GM12875 (cell line): ENCODE measurements at regions not wholly inside any gene's neighbourhood (a gene's known extent, or its start where the extent isn't known, plus 50 kb on each side); places are given as distances from the start of the nearest gene placed in this dataset.

Experiments
- H3K4me3 ChIP-seq: one replicate; pipeline ENCODE4 v1.5.1; 2011; ENCODE audit warnings: low read depth, low read length, control low read depth
- CTCF ChIP-seq: IDR thresholded peaks from 2 replicates; pipeline ENCODE4 v1.5.1; 2011; ENCODE audit warnings: low read depth, mild to moderate bottlenecking, control low read depth, inconsistent platforms, low read length, moderate library complexity, borderline replicate concordance; ENCODE audit not compliant: insufficient read depth

- H3K4me3 ChIP-seq, result no peak overlapping the region
- no peak for TF ChIP-seq CTCF
Measured at GRCh38 chr4:108555701-108556100, 64.7 kb upstream of the RPL34 start.

- TF ChIP-seq CTCF, result no peak
- H3K4me3 ChIP-seq, result no peak overlapping the region
Measured at GRCh38 chr4:108547682-108548081, 72.7 kb upstream of the RPL34 start.

DNA sequence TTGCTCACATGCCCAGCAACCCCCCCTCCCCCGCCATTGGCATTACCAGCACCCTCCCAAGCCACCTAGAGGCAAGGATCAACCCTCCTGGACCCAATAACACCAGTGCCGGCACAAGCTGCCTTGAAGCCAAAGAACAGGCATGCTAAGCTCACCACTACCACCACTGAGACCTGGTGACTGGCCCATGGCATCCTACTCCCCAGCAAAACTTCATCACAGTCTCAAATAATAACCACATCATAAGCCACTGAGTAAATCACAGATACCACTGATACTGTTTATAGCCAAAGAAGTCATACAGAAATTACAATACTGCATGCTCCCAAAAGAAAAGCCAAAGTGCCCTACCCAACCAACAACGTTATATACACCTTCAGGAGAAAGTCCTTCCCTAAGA, 73.6 kb upstream of the RPL34 start:
- TF ChIP-seq CTCF, result no peak
- H3K4me3 ChIP-seq, result no peak overlapping the region

- no peak for TF ChIP-seq CTCF
- no peak overlapping the region for H3K4me3 ChIP-seq
Measured at GRCh38 chr4:108544481-108544880, 75.9 kb upstream of the RPL34 start.

DNA sequence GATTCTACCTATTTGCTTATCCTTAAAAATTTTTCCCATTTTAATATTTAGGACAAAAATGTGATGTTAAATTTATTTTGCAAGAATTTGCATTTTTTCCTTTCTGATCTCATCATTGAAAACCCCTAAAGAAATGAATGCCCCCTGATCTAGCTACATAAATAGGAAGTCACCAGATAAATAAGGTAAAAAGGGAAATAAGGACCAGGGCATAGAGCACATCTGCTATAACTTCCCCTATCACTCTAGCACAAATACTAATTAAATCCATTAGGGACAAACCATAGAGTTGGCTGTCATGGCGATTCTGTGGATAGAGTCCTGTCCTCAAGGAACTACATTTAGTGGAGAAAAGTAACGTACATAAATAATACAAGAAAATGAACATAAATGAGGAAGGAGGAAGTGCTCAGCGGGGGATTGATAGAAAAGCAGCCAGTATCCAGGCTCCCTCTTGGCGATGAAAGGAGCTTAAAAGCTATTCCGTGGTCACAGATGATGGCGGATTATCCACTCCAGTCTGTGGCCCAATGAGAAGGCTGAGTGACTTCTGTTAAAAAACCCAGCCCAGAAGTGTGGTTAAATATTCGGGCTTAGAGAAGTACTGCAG, 76.9 kb upstream of the RPL34 start:
- no peak overlapping the region for H3K4me3 ChIP-seq
- TF ChIP-seq CTCF, result no peak

GRCh38 chr4:108540536-108540935, 79.8 kb upstream of the RPL34 start:
- no peak overlapping the region for H3K4me3 ChIP-seq
- TF ChIP-seq CTCF, result no peak

DNA sequence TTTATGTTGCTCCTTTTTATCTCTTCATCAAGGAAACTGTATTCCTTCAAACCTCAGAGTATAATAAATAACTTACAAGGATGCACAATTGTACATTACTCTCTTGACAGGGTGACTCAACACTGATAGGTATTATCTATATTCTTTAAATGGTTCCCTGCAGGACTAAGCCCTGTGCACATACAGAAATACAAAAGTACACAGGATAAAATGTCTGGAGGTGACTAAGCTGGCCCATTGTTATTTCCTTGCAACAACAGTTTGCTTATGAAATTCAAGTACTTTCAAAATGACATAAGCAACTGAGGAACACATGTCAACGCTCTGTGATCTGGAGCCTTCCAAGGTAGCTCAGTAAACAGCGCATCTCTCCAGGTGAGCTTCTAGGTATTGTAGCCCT, 83.8 kb upstream of the RPL34 start:
- no peak for TF ChIP-seq CTCF
- H3K4me3 ChIP-seq, result no peak overlapping the region
